ENCODE measurements at regions not wholly inside any gene's neighbourhood (a gene's known extent, or its start where the extent isn't known, plus 50 kb on each side); places are given as distances from the start of the nearest gene placed in this dataset.
"Not testable (repeated sequence)": the region's sequence is repeated elsewhere in the genome, so short reads cannot be mapped to it uniquely, and the experiment has no call there.

- DNase-seq = no peak
Observed at GRCh38 chr9:18036422-18037187, 437.3 kb upstream of the ADAMTSL1 start.

- DNase-seq = no peak
Observed at GRCh38 chr9:18037981-18038380, 436.0 kb upstream of the ADAMTSL1 start.

- no peak for DNase-seq
Observed at GRCh38 chr9:18040327-18040726, 433.6 kb upstream of the ADAMTSL1 start.

- DNase-seq = no peak
Observed at GRCh38 chr9:18043978-18044377, 430.0 kb upstream of the ADAMTSL1 start.

- no peak for DNase-seq
Observed at GRCh38 chr9:18045326-18045725, 428.6 kb upstream of the ADAMTSL1 start.

GRCh38 chr9:18046068-18046467 is 427.9 kb upstream of the ADAMTSL1 start:
- no peak for DNase-seq

GRCh38 chr9:18051638-18052037 is 422.3 kb upstream of the ADAMTSL1 start:
- no peak for DNase-seq

- DNase-seq = no peak
Observed at GRCh38 chr9:18052060-18052459, 421.9 kb upstream of the ADAMTSL1 start.

GRCh38 chr9:18056269-18056992 is 417.5 kb upstream of the ADAMTSL1 start:
- no peak for DNase-seq

- no peak for DNase-seq
Observed at GRCh38 chr9:18056993-18057369, 417.0 kb upstream of the ADAMTSL1 start.

- DNase-seq = no peak
Observed at GRCh38 chr9:18058564-18059442, 415.1 kb upstream of the ADAMTSL1 start.

GRCh38 chr9:18059447-18059846 is 414.5 kb upstream of the ADAMTSL1 start:
- DNase-seq = no peak

- no peak for DNase-seq
Observed at GRCh38 chr9:18060269-18060934, 413.6 kb upstream of the ADAMTSL1 start.

GRCh38 chr9:18061332-18061731 is 412.6 kb upstream of the ADAMTSL1 start:
- DNase-seq = no peak

- no peak for DNase-seq
Observed at GRCh38 chr9:18061856-18062255, 412.1 kb upstream of the ADAMTSL1 start.

GRCh38 chr9:18063856-18064390 is 410.0 kb upstream of the ADAMTSL1 start:
- no peak for DNase-seq

- DNase-seq = not testable (repeated sequence)
Observed at GRCh38 chr9:18066608-18067007, 407.3 kb upstream of the ADAMTSL1 start.

GRCh38 chr9:18067548-18068120 is 406.3 kb upstream of the ADAMTSL1 start:
- no peak for DNase-seq

- no peak for DNase-seq
Observed at GRCh38 chr9:18068900-18069299, 405.1 kb upstream of the ADAMTSL1 start.

- no peak for DNase-seq
Observed at GRCh38 chr9:18071651-18072060, 402.3 kb upstream of the ADAMTSL1 start.

- DNase-seq = no peak
Observed at GRCh38 chr9:18073002-18073401, 401.0 kb upstream of the ADAMTSL1 start.

GRCh38 chr9:18074041-18074440 is 399.9 kb upstream of the ADAMTSL1 start:
- no peak for DNase-seq
